ENCODE measurements at regions not wholly inside any gene's neighbourhood (a gene's known extent, or its start where the extent isn't known, plus 50 kb on each side); places are given as distances from the start of the nearest gene placed in this dataset.
"Not testable (repeated sequence)": the region's sequence is repeated elsewhere in the genome, so short reads cannot be mapped to it uniquely, and the experiment has no call there.

- DNase-seq (ENCODE audit: extremely low read depth, insufficient read length), result no peak
- TF ChIP-seq, protein P1, sequence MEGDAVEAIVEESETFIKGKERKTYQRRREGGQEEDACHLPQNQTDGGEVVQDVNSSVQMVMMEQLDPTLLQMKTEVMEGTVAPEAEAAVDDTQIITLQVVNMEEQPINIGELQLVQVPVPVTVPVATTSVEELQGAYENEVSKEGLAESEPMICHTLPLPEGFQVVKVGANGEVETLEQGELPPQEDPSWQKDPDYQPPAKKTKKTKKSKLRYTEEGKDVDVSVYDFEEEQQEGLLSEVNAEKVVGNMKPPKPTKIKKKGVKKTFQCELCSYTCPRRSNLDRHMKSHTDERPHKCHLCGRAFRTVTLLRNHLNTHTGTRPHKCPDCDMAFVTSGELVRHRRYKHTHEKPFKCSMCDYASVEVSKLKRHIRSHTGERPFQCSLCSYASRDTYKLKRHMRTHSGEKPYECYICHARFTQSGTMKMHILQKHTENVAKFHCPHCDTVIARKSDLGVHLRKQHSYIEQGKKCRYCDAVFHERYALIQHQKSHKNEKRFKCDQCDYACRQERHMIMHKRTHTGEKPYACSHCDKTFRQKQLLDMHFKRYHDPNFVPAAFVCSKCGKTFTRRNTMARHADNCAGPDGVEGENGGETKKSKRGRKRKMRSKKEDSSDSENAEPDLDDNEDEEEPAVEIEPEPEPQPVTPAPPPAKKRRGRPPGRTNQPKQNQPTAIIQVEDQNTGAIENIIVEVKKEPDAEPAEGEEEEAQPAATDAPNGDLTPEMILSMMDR (IDR thresholded peaks at IDR 0.05; ENCODE audit: insufficient read depth, low read length, poor library complexity, severe bottlenecking), result no peak
- Histone ChIP-seq H3K4me3 (replicated peaks; ENCODE audit: low read depth, low read length) (no peak overlapping the region), H3K36me3 (ENCODE audit: control insufficient read depth, insufficient read depth, low read length) (no peaks in the 10 kb centered on the region), H3K27me3 (replicated peaks; ENCODE audit: control insufficient read depth, insufficient read depth, low read length) (no peaks in the 10 kb centered on the region)
These were observed 51.9 kb upstream of the USP9X start for GRCh38 chrX:41033299-41033698.

DNA sequence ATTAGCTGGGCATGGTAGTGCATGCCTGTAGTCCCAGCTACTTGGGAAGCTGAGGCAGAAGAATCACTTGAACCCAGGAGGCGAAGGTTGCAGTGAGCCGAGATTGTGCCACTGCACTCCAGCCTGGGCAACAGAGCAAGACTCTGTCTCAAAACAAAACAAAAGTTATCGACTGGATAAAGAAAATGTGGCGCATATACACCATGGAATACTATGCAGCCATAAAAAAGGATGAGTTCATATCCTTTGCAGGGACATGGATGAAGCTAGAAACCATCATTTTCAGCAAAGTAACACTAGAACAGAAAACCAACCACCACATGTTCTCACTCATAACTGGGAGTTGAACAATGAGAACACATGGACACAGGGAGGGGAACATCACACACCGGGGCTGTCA, 50.3 kb upstream of the USP9X start:
- not testable (repeated sequence) for DNase-seq (ENCODE audit: extremely low read depth, insufficient read length)

More for the DNA sequence above, 50.3 kb upstream of the USP9X start:
- not testable (repeated sequence) for H3K27me3 ChIP-seq (replicated peaks; ENCODE audit: control insufficient read depth, insufficient read depth, low read length); H3K4me3 ChIP-seq (replicated peaks; ENCODE audit: low read depth, low read length); H3K36me3 ChIP-seq (ENCODE audit: control insufficient read depth, insufficient read depth, low read length)

Data from GM06990 (cell line).